Stimulated activated CD4-positive, alpha-beta T cell treated with anti-CD3 and anti-CD28 coated beads, Interleukin-4, amount 100 ng/mL, for 4 hours (primary cell): ENCODE measurements at regions not wholly inside any gene's neighbourhood (a gene's known extent, or its start where the extent isn't known, plus 50 kb on each side); places are given as distances from the start of the nearest gene placed in this dataset.

Source experiments
- DNase-seq, 2 experiments: peaks; one replicate each; pipeline ENCODE4 v3.0.0-alpha.2; 2020

- no peak for DNase-seq
Observed at GRCh38 chr2:76572981-76573380, 862.3 kb upstream of the GCFC2 start.

GRCh38 chr2:76569819-76570218, 859.1 kb upstream of the GCFC2 start:
- no peak for DNase-seq

DNA sequence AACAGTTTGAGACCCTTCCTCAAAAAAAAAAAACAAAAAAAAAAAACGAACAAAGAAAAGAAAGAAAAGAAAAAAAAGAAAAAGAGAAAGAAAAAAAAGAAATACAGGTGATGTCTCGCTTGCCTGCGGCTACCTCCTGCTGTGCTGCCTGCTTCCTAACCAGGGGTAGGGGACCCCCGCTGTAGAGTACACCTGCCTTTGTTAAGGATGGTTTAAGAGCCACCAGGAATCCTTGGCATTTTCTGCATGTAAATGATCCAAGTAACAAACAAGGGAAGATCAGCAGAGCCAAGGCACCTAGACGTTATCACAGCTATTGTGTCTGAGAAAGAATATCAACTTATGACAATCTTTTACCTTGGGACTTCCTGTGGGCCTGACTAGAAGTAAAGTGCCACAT, 856.8 kb upstream of the GCFC2 start:
- no peak for DNase-seq

- DNase-seq, result no peak
Observed at GRCh38 chr2:76564734-76565133, 854.0 kb upstream of the GCFC2 start.

DNA sequence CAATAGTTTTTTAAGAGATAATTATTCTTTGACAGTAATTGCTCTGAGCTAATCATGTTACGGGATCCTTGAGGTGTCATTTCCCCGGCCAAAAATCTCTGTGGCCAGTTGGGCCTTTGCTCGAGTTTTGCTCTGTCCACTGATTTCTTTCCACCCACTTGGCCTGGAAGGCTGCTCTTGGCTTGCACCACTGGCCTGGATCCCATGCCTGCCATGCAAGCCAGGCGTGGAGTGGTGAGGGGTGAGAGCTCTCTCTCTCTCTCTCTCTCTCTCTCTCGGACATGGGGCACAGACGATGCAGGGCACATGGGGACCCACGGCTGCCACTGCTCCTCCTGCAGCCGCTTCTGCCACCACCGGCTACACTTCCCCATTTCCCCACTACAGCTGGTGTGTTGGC, 853.0 kb upstream of the GCFC2 start:
- no peak for DNase-seq

DNA sequence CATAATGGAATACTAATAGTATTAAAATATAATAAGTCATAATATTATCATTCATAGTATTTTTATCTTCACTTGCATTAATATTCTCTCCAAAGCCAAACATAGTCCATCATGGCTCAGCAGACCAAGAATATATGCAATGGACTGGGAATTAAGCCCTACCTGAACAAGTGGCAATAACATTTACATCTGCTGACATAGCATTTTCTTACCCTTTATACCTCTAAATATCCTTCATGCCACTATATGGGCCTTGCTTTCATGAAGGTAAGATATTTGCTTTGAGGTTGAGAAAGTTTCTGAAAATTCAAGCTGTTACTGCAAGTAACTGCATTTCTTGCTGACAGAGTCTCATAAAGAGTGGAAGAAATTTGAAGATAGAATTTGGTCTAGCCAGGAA, 847.4 kb upstream of the GCFC2 start:
- no peak for DNase-seq

DNA sequence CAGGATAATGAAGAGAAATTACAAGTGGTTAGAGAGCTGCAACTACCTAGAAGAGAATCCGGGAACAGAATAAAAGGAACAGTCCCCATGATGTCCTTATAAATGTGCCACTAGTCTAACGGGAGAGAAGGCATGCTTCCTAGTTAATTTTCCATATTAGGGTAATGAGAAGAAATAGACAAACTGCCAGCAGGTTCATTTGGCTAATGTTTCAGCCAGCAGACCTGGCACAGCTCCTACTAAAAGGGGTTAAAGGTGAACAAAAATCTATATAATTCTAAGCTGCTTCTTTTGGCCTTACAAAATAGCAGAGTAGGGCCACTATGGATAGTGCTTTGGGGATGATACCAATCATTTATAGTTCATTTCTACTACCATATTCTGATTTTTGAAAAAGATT, 845.3 kb upstream of the GCFC2 start:
- no peak for DNase-seq

DNA sequence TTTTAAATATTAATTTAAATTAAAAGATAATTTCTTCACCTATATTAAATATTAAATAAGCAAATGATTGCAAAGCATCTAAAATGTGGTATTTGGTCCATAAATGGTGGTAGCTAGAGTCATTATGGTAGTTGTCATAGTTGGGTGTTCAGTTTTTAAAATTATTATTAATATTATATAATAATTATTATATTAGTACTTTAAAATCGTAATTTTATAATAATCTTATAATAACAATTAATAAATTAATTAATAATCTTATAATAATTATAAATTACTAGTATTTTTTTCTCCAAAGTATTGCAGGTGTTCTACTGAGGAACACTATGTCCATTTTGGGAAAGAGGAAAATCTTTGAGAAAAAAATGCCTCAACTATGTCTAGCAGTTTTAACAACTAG, 835.5 kb upstream of the GCFC2 start:
- no peak for DNase-seq

GRCh38 chr2:76544901-76545300, 834.2 kb upstream of the GCFC2 start:
- no peak for DNase-seq

GRCh38 chr2:76517574-76517909, 806.8 kb upstream of the GCFC2 start:
- no peak for DNase-seq

DNA sequence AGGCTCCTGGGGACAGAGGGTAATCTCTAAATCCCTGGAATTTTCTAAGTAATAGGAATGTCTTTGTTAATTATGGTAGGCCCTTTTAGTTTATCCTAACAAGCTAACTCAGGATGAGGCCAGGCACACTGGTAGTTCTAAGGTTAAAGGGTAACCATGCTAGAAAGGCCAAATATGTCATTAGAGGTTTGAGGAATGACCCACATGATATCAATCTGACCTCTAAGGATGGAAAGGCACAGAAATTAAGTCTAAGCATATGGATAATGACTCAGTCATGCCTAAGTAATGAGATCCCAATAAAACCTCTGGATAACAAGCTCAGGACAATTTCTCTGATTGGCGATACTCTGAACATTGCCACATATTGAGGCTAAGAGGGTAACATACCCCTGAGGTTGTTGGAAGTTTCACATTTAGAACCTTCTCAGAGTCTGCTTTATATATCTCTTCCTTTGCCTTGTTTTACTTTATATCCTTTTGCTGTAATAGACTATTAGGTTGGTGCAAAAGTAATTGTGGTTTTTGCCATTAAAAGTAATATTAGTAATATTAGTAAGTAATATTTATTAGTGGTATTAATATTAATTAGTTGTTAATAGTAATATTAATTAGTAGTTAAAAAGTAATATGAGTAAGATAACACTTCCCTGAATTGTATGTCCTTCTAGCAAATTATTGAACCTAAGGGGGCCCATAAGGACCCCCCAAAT, 806.3 kb upstream of the GCFC2 start:
- no peak for DNase-seq

DNA sequence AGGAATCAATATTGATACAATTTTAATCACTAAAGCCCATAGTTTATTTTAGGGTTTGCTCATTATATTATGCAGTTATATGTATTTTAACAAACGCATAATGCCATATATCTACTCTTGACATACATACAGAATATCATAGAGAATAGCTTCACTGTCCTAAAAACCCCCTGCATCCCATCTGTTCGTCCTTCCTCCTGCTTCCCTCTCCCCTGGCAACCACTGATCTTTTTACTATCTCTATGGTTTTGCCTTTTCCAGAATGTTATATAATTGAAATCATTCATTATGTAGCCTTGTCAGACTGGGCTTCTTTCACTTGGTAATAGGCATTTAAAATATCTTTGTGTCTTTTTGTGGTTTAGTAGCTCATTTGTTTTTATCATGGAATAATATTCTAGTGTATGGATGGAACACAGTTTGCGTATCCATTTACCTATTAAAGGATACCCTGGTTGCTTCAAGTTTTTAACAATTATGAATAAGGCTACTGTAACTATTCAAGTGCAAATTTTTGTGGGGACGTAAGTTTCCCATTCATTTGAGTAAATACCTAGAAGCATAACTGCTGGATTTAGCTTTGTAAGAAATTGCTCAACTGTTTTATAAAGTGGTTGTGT, 801.6 kb upstream of the GCFC2 start:
- DNase-seq, result no peak

DNA sequence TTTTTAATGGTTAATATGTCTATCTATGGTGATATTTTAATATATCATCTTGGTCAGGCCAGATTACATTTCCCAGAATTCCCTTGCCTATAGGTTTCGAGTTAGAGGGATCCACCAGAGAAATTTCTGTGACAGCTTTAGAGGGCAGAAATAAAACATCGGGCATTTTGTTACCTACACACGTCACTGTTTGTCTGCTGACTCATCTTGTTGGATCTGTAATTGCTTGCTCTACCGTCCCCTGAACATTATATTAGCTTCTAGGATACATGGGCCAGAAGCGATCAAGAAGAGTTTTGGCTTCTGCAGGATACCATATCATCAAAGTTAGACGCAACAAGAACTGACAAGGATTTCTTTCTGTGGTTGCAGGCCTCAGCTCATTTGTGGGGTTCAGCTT, 795.8 kb upstream of the GCFC2 start:
- DNase-seq, result no peak

GRCh38 chr2:76501641-76502040, 790.9 kb upstream of the GCFC2 start:
- DNase-seq, result no peak

- DNase-seq, result no peak
Observed at GRCh38 chr2:76498360-76498759, 787.6 kb upstream of the GCFC2 start.

- no peak for DNase-seq
Observed at GRCh38 chr2:76491503-76491902, 780.8 kb upstream of the GCFC2 start.

- DNase-seq, result no peak
Observed at GRCh38 chr2:76478266-76479035, 767.7 kb upstream of the GCFC2 start.

DNA sequence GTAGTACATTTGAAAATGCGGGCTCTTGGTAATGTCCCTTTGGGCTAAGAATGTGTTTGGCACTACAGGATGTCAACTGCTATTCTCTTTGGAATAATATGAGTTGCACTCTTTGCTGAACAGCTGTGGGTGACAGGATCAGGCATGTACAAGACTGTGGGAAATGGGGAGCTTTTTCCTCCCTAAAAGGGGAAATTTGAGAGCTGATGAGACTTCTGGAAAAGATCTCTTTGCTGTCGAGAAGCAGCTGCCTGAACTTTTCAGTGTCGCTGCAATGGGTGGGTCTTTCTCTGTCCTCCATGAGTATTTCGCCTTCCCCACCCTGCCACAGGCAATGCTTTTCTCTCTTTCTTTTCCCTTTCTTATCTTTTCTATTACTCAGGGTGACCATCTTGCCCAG, 762.2 kb upstream of the GCFC2 start:
- DNase-seq, result no peak

- no peak for DNase-seq
Observed at GRCh38 chr2:76469066-76469465, 758.4 kb upstream of the GCFC2 start.

GRCh38 chr2:76467326-76467725, 756.6 kb upstream of the GCFC2 start:
- no peak for DNase-seq

- no peak for DNase-seq
Observed at GRCh38 chr2:76464310-76464709, 753.6 kb upstream of the GCFC2 start.

DNA sequence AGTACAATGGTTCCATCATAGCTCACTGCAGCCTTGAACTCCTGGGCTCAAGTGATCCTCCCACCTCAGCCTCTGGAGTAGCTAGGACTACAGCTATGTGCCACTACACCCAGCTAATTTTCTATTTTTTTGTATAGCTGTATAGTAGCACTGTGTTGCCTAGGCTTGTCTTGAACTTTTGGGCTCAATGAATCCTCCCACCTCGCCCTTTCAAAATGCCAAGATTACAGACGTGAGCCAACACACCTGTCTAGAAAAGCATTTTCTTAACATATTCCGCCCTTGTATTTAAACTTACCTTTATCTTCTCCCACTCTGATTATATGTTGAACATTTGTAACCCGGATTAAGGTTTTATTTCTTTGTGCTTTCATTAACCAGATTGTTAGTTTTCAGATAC, 750.7 kb upstream of the GCFC2 start:
- no peak for DNase-seq

GRCh38 chr2:76455910-76456309, 745.2 kb upstream of the GCFC2 start:
- no peak for DNase-seq

DNA sequence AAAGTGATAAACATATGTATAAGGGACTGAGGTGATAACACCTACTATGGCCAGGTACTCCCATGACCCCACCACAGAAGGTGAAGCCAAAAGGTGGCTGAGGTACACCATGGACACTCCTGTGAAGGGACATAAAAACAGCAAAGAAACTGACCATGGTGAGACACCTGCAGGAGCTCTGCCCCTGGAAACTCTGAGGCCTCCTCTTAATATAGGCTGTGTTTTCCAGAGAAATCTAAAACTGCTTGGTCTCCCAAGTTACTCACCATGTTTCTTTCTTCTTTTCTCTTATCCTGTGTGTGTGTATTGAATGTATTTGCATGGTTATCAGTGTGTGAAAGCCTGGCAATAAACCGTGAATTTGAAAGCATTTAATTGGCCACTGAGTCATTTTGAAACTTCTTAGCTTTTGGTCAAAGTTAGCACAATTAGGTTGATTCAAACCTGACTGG, 739.3 kb upstream of the GCFC2 start:
- DNase-seq, result no peak
